ENCODE measurements at regions not wholly inside any gene's neighbourhood (a gene's known extent, or its start where the extent isn't known, plus 50 kb on each side); places are given as distances from the start of the nearest gene placed in this dataset.
"Not testable (repeated sequence)": the region's sequence is repeated elsewhere in the genome, so short reads cannot be mapped to it uniquely, and the experiment has no call there.

GRCh38 chr4:3874525-3875110, 108.4 kb downstream of the ADRA2C start:
- Mint-ChIP-seq H3K36me3 (ENCODE audit: low read depth, unreplicated experiment) (peaks cover 6% of the 10 kb centered on the region), H3K9me3 (ENCODE audit: unreplicated experiment) (peaks cover 14% of the 10 kb centered on the region), H3K4me3 (ENCODE audit: unreplicated experiment) (no peak overlapping the region), H3K27ac (ENCODE audit: unreplicated experiment) (no peak overlapping the region), H3K27me3 (ENCODE audit: low read depth, unreplicated experiment) (peaks cover 76% of the 10 kb centered on the region), H3K4me1 (ENCODE audit: low read depth, unreplicated experiment) (peaks cover 2% of the 10 kb centered on the region)
- Histone ChIP-seq H3K4me2 (ENCODE audit: low read length) (no peak overlapping the region), H4K20me1 (ENCODE audit: insufficient read depth, low read length) (no peaks in the 10 kb centered on the region), H3K4me1 (ENCODE audit: insufficient read depth, low read length) (no peaks in the 10 kb centered on the region), H3K36me3 (ENCODE audit: insufficient read depth, low read length) (no peaks in the 10 kb centered on the region), H3K27me3 (ENCODE audit: insufficient read depth, low read length) (peaks cover 50% of the 10 kb centered on the region), H2AFZ (ENCODE audit: low read depth, low read length) (no peak overlapping the region), H3K9me3 (ENCODE audit: insufficient read depth, low read depth, low read length) (peaks cover 3% of the 10 kb centered on the region), H3K79me2 (ENCODE audit: insufficient read depth, low read length) (no peaks in the 10 kb centered on the region), H3K27ac (ENCODE audit: low read depth, low read length) (no peak overlapping the region), H3K9ac (ENCODE audit: low read length) (no peak overlapping the region), H3K4me3 (ENCODE audit: insufficient read depth, low read depth, low read length) (no peak overlapping the region)
- DNase-seq (ENCODE audit: low read depth): no peak
- FAIRE-seq: no peak
- TF ChIP-seq CTCF (IDR thresholded peaks at IDR 0.05; ENCODE audit: insufficient read depth, low read depth, low read length): no peak
- no peak for TF ChIP-seq EZH2 (IDR thresholded peaks at IDR 0.05; ENCODE audit: insufficient read depth, low read length)

DNA sequence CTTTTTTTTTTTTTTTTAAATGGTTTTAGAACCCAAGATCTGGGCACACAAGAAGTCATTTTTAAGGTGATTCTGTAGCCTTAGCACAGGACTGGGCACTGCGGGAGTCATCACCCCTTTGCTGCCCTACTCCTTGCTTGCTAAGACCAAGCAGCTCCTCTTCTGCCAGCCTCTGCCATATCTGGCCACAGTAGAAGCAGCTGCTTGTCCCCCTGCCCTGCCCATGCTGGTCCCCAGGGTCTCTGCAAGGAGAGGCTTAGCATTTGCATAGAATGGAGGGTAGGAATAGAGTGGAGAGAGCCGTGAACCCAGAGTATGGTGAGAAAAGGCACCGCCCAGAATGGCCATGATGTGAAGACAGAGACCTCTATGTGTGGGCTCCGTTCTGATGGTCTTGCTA, 109.3 kb downstream of the ADRA2C start:
- Histone ChIP-seq H3K27ac (ENCODE audit: low read depth, low read length) (no peak overlapping the region), H3K4me3 (ENCODE audit: insufficient read depth, low read depth, low read length) (no peak overlapping the region), H3K4me2 (ENCODE audit: low read length) (no peak overlapping the region), H3K79me2 (ENCODE audit: insufficient read depth, low read length) (no peaks in the 10 kb centered on the region), H3K9me3 (ENCODE audit: insufficient read depth, low read depth, low read length) (peaks cover 3% of the 10 kb centered on the region), H2AFZ (ENCODE audit: low read depth, low read length) (no peak overlapping the region), H3K9ac (ENCODE audit: low read length) (no peak overlapping the region), H3K27me3 (ENCODE audit: insufficient read depth, low read length) (peaks cover 54% of the 10 kb centered on the region), H4K20me1 (ENCODE audit: insufficient read depth, low read length) (no peaks in the 10 kb centered on the region), H3K36me3 (ENCODE audit: insufficient read depth, low read length) (no peaks in the 10 kb centered on the region), H3K4me1 (ENCODE audit: insufficient read depth, low read length) (no peaks in the 10 kb centered on the region)
- TF ChIP-seq EZH2 (IDR thresholded peaks at IDR 0.05; ENCODE audit: insufficient read depth, low read length) (no peak), CTCF (IDR thresholded peaks at IDR 0.05; ENCODE audit: insufficient read depth, low read depth, low read length) (no peak)
- H3K27me3 Mint-ChIP-seq (ENCODE audit: low read depth, unreplicated experiment): peaks cover 73% of the 10 kb centered on the region
- FAIRE-seq (no peak), DNase-seq (ENCODE audit: low read depth) (no peak)
- H3K4me1 Mint-ChIP-seq (ENCODE audit: low read depth, unreplicated experiment): peaks cover 2% of the 10 kb centered on the region
- H3K4me3 Mint-ChIP-seq (ENCODE audit: unreplicated experiment): no peak overlapping the region
- peaks cover 6% of the 10 kb centered on the region for H3K36me3 Mint-ChIP-seq (ENCODE audit: low read depth, unreplicated experiment)
- no peak overlapping the region for H3K27ac Mint-ChIP-seq (ENCODE audit: unreplicated experiment)
- H3K9me3 Mint-ChIP-seq (ENCODE audit: unreplicated experiment): peaks cover 14% of the 10 kb centered on the region

DNA sequence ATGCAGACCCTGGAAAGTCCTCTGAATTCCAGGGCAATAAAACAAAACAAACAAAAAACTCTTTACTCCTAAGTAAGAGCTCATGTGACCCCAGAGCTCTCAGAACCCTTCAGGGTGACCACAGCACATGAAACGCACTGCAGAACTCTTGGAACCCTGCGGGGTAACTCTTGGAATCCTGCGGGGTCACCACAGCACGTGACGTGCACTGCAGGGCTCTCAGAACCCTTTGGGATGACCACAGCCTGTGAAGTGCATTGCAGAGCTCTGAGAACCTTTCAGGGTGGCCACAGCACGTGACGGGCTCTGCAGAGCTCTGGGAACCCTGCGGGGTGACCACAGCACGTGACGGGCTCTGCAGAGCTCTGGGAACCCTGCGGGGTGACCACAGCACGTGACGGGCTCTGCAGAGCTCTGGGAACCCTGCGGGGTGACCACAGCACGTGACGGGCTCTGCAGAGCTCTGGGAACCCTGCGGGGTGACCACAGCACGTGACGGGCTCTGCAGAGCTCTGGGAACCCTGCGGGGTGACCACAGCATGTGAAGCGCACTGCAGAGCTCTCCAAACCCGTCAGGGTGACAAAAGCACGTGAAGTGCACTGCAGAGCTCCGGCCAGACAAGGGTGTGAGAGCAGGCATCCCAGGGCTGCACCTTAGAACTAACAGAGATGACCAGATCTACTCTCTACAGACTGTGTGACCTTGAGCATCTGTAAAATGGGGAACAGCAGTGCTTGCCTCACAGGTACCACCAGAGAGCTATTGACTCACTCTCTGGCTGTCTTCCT, 110.1 kb downstream of the ADRA2C start:
- not testable (repeated sequence) for H3K79me2 ChIP-seq (ENCODE audit: insufficient read depth, low read length); H4K20me1 ChIP-seq (ENCODE audit: insufficient read depth, low read length); H3K27ac ChIP-seq (ENCODE audit: low read depth, low read length); H3K4me3 Mint-ChIP-seq (ENCODE audit: unreplicated experiment); FAIRE-seq; H3K9me3 ChIP-seq (ENCODE audit: insufficient read depth, low read depth, low read length); H3K4me1 Mint-ChIP-seq (ENCODE audit: low read depth, unreplicated experiment); H2AFZ ChIP-seq (ENCODE audit: low read depth, low read length); H3K36me3 Mint-ChIP-seq (ENCODE audit: low read depth, unreplicated experiment); H3K4me3 ChIP-seq (ENCODE audit: insufficient read depth, low read depth, low read length); H3K9ac ChIP-seq (ENCODE audit: low read length); DNase-seq (ENCODE audit: low read depth); H3K4me1 ChIP-seq (ENCODE audit: insufficient read depth, low read length); H3K36me3 ChIP-seq (ENCODE audit: insufficient read depth, low read length); H3K4me2 ChIP-seq (ENCODE audit: low read length); H3K27ac Mint-ChIP-seq (ENCODE audit: unreplicated experiment)
- peaks cover 68% of the 10 kb centered on the region for H3K27me3 Mint-ChIP-seq (ENCODE audit: low read depth, unreplicated experiment)
- H3K27me3 ChIP-seq (ENCODE audit: insufficient read depth, low read length): peaks cover 51% of the 10 kb centered on the region
- peaks cover 14% of the 10 kb centered on the region for H3K9me3 Mint-ChIP-seq (ENCODE audit: unreplicated experiment)
